ENCODE measurements at regions not wholly inside any gene's neighbourhood (a gene's known extent, or its start where the extent isn't known, plus 50 kb on each side); places are given as distances from the start of the nearest gene placed in this dataset.
A peak's percentile ranks its signal among the peaks of the same experiment; 100 is the strongest.

GRCh38 chr17:34716291-34716690, 136.9 kb downstream of the TMEM132E start:
- Mint-ChIP-seq H3K27me3 (ENCODE audit: low read depth) (peaks cover 7% of the 10 kb centered on the region), H3K27ac (no peak overlapping the region), H3K36me3 (ENCODE audit: insufficient read depth in 1 of 3, low read depth in 3 of 3) (no peaks in the 10 kb centered on the region), H3K4me1 (peaks cover 0 to 4% of the 10 kb centered on the region in 2 experiments; a peak in 1 of 4 replicates), H3K4me3 (no peak overlapping the region), H3K9me3 (no peaks in the 10 kb centered on the region)
- no peaks in the 10 kb centered on the region; the same call in 1 of the 2 replicates for H3K27me3 ChIP-seq (ENCODE audit: insufficient read depth, low read length)
- H3K56ac ChIP-seq (ENCODE audit: insufficient read length, low read depth, low read length) = no peak overlapping the region
- H3K27ac ChIP-seq (ENCODE audit: insufficient read length, low read depth, low read length) = no peak overlapping the region
- H2BK15ac ChIP-seq (ENCODE audit: low read depth, low read length) = no peak overlapping the region
- H3K79me1 ChIP-seq (ENCODE audit: insufficient read depth, low read depth, low read length, poor library complexity, severe bottlenecking) = no peaks in the 10 kb centered on the region
- no peak overlapping the region for H2BK12ac ChIP-seq (ENCODE audit: insufficient read length, low read depth, low read length)
- peak; percentile 8 for DNase-seq
- H2BK5ac ChIP-seq (ENCODE audit: insufficient read length, low read length) = no peak overlapping the region
- no peak overlapping the region for H4K5ac ChIP-seq (ENCODE audit: insufficient read length, low read depth, low read length)
- H2AFZ ChIP-seq (ENCODE audit: low read length) = no peak overlapping the region
- no peaks in the 10 kb centered on the region for H3K4me1 ChIP-seq (ENCODE audit: insufficient read depth, low read length)
- no peak overlapping the region for H4K91ac ChIP-seq (ENCODE audit: insufficient read length, low read depth, low read length)
- H3T11ph ChIP-seq (ENCODE audit: low read length) = no peak overlapping the region
- no peak overlapping the region for H3K9ac ChIP-seq (ENCODE audit: extremely low read depth, insufficient read length, low read length)
- no peaks in the 10 kb centered on the region for H3K79me2 ChIP-seq (ENCODE audit: insufficient read depth, low read length)
- H3K23ac ChIP-seq (ENCODE audit: insufficient read length, low read depth, low read length) = no peak overlapping the region
- no peak overlapping the region for H3K4me2 ChIP-seq (ENCODE audit: insufficient read depth, insufficient read length, low read length)
- H4K8ac ChIP-seq (replicated peaks; ENCODE audit: insufficient read length, low read depth, low read length) = no peak overlapping the region
- no CpG with 5 or more reads among the region's 3 CpGs for WGBS (ENCODE audit: extremely low coverage, insufficient read length, low lambda C conversion rate)
- no peaks in the 10 kb centered on the region for H3K9me3 ChIP-seq (ENCODE audit: control insufficient read depth, low read depth, low read length)
- no peak overlapping the region for H3K18ac ChIP-seq (ENCODE audit: insufficient read length, low read depth, low read length)
- H3K23me2 ChIP-seq (ENCODE audit: insufficient read length, low read depth, low read length, poor library complexity, severe bottlenecking) = no peaks in the 10 kb centered on the region
- H2AK5ac ChIP-seq (ENCODE audit: insufficient read length, low read length) = no peak overlapping the region
- no peak overlapping the region for H2BK20ac ChIP-seq (ENCODE audit: low read depth, low read length, poor library complexity, severe bottlenecking)
- H4K20me1 ChIP-seq (ENCODE audit: control insufficient read depth, insufficient read depth, insufficient read length) = no peaks in the 10 kb centered on the region
- no peak overlapping the region for H3K4ac ChIP-seq (ENCODE audit: low read depth, low read length)
- H3K14ac ChIP-seq (ENCODE audit: insufficient read depth, low read length) = no peak overlapping the region
- no peak for TF ChIP-seq CTCF (conservative IDR thresholded peaks at IDR 0.05)
- no peak overlapping the region for H2BK120ac ChIP-seq (ENCODE audit: low read depth, low read length, poor library complexity, severe bottlenecking)

Data from H9 (cell line).